ENCODE measurements at regions not wholly inside any gene's neighbourhood (a gene's known extent, or its start where the extent isn't known, plus 50 kb on each side); places are given as distances from the start of the nearest gene placed in this dataset.
"Not testable (repeated sequence)": the region's sequence is repeated elsewhere in the genome, so short reads cannot be mapped to it uniquely, and the experiment has no call there.

GRCh38 chr11:37170311-37170710, 572.3 kb upstream of the RAG2 start:
- DNase-seq (ENCODE audit: low spot score in 2 of 2) (no peak), FAIRE-seq (no peak)

- DNase-seq (ENCODE audit: low spot score in 2 of 2); FAIRE-seq: not testable (repeated sequence)
Observed at GRCh38 chr11:37145434-37145833, 547.4 kb upstream of the RAG2 start.

- FAIRE-seq = no peak
Observed at GRCh38 chr11:37142591-37142990, 544.6 kb upstream of the RAG2 start.

DNA sequence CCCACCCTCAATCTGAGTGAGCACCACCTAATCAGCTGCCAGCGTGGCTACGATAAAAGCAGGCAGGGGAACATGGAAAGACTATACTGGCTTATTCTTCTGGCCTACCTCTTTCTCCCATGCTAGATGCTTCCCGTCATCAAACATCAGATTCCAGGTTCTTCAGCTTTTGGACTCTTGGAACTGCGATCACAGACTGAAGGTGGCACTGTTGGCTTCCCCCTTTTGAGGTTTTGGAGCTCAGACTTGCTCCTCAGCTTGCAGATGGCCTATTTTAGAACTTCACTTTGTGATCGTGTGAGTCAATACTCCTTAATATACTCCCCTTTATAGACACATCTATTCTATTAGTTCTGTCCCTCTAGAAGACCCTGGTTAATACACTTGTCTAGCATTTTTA, 543.7 kb upstream of the RAG2 start:
- DNase-seq (ENCODE audit: low spot score in 2 of 2) = no peak
- no peak for FAIRE-seq

More at GRCh38 chr11:37142591-37142990, 544.6 kb upstream of the RAG2 start:
- no peak for DNase-seq (ENCODE audit: low spot score in 2 of 2)

DNA sequence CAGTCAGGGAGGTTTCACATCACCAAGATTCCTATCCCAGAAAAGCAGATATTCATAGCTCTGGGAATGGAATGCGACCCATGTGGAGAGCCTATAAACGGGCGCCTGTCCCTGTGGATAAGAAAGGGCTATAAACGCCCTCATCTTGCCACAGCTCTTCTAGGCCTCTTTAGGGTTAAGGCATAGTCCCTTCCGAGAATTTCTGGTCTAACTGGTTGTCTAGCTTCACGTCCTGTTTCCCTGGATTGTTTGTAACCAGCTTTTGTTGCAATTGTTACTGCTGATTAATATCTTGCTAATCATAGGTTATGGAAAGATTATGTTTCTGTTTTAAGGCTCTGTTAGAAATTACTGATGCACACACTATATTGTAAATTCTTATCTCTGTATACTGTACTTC, 537.6 kb upstream of the RAG2 start:
- not testable (repeated sequence) for DNase-seq (ENCODE audit: low spot score in 2 of 2); FAIRE-seq

DNA sequence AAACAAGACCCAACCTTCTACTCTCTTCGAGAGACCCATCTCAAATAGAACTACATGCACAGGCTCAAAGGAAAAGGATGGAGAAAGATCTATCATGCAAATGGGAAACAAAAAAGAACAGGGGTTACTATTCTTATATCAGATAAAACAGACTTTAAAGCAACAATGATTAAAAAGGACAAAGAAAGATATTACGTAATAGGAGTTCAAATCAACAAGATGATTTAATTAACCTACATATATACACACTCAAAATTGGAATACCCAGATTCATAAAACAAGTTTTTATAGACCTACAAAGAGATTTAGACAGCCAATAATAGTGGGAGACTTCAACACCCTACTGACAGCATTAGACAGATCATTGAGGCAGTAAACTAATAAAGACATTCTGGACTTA, 536.6 kb upstream of the RAG2 start:
- no peak for DNase-seq (ENCODE audit: low spot score in 2 of 2)
- no peak for FAIRE-seq

DNA sequence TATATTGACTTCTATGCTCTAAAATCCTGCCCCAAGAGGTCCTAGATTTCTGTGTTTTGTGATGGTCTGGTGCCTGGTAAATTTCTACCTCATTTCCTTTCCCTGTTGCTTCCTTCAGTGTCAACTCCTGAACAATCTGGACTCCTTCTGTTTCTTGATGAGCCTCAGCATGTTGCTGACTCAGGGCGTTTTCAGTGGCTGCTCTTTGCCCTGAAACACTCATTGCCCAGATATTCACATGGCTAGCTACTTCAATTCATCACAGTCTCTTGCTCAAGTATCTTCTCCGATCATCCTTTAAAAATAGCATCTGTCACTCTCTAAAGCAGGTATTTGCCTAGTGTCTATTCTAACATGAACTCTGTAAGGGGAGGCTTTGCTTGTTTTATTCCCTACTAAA, 526.3 kb upstream of the RAG2 start:
- DNase-seq (ENCODE audit: low spot score in 2 of 2) = no peak
- no peak for FAIRE-seq

- FAIRE-seq (no peak), DNase-seq (ENCODE audit: low spot score in 2 of 2) (no peak)
Observed at GRCh38 chr11:37115963-37116362, 517.9 kb upstream of the RAG2 start.

DNA sequence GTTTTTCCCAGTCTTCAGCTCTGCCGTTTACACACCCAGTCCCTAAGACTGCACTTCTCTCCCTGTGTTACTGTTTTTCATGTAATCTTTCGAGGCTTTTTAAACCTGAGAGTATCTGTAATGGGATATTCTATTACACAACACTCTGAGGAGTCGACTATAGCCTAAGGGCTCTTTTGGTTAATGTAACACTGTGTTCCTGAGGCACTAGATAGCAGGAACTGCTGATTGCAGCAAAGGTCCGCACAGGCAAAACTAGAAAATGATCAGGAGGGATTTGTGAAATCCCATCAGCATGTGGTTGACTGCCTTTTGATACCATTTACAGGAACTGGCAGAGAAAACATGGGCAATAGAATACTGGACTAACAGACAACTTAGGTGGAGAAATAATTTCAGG, 512.3 kb upstream of the RAG2 start:
- DNase-seq (ENCODE audit: low spot score in 2 of 2) = no peak
- no peak for FAIRE-seq

- DNase-seq (ENCODE audit: low spot score in 2 of 2) (no peak), FAIRE-seq (no peak)
Observed at GRCh38 chr11:37109286-37109585, 511.2 kb upstream of the RAG2 start.

DNA sequence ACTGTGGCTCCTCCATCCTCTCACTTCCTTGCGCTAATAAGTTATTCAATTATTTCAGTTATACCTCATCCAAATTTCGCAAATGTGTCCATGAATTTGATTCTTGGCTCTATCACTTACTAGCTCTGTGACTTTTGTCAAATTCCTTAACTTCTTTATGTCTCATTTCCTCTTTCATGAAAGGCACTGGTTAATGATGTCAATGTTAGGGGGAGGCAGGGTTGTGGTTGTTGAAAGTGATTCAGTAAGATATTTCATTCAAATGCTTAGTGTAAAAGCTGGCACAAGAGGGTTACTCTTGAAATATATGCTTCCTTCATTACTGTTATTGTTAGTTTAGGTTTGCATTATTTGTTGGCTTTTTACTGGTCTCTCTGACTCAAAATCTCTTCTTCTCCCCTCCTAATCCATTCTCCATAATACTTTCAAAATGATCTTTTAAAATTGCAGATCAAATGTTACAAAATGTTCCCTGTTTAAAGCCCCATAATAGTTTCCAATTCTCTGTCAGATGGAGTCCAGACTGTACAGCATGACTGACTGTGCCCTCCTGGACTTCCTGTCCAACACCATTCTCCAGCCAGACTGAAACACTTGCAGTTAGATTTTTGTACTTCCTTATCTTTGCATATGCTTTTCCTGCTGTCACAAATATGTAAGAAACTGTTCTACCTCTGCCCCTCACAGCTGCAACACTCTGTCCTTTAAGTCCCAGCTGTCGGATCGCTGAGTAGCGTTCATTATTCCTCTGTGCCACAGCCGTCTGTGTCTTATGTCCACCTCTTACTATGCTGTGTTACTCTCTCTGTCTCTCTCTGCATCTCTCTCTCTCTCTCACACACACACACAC, 510.6 kb upstream of the RAG2 start:
- DNase-seq (ENCODE audit: low spot score in 2 of 2) = no peak
- FAIRE-seq = no peak

DNA sequence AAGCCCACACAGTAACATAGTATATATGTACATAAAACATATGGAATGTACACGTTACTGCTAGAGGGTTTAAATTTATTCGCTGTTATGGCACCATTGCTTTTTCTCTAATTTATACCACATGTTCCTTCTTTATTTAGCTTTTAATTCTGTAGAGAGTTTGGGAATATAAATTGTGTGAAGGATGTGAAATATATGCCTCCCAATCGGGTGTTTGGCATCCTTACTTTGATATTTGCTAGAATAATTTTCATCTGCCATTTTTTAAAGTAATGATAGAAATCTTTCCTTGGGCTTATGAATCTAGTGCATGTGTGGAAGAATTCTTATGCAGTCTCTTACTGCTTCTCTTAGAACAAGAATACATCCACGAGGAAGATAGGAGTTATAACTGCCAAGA, 509.8 kb upstream of the RAG2 start:
- DNase-seq (ENCODE audit: low spot score in 2 of 2) (no peak), FAIRE-seq (no peak)

DNA sequence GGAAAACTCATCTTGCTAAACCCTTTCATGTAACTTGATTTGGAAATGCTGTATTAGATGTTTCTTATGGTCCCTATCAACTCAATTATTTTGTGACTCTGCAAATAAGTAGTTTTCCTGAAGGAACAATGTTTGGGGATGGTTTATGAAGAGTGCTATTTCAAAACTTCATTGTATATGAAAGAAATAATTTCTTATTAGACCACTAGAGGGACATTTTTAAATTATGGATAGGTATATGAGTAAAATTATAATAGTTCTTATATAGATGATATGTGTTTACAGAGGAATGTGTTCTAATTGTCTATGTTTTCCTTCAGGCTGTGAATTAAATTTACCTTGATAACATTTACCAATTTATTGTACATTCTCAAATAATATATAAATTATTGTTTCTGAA, 509.4 kb upstream of the RAG2 start:
- no peak for FAIRE-seq
- DNase-seq (ENCODE audit: low spot score in 2 of 2) = no peak

GRCh38 chr11:37105427-37105826, 507.4 kb upstream of the RAG2 start:
- DNase-seq (ENCODE audit: low spot score in 2 of 2) = no peak
- FAIRE-seq = no peak

DNA sequence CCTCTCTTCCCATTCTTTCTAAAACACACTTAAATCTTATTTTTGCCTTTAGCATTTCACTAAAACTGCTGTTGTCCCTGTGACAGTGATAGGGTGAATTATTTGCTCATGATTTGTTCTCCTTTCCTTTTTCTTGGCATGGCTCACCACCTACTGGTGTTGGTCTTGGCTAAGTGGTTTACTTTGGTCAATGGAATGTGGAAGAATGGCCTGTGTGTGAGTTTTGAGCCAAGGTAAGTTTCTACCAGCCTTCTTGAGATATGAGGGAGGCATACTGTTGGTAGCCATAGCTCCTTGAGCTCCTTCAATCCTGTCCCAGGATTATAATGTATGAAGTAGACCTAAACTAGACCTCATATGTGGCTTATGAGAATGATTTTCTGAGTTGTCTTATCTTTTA, 506.3 kb upstream of the RAG2 start:
- no peak for FAIRE-seq

DNA sequence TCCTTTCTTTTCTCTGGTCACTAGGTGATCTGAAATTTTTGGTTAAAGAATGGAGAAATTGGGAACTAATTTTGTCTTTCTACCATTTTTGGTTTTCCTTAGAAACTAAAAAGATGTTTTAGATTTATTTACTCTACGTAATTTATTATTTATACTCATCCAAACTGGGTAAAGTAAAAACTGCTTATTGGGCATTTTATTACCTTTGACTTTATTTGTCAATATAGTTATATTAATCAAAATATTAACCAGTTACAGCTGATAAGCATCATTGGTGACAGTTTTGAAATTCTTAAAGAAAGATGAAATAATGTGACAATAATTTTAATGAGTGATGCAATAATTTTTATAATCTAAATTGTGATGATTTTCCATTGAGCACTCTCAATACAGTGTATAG, 502.0 kb upstream of the RAG2 start:
- FAIRE-seq (no peak), DNase-seq (ENCODE audit: low spot score in 2 of 2) (no peak)

More for the DNA sequence above, 506.3 kb upstream of the RAG2 start:
- DNase-seq (ENCODE audit: low spot score in 2 of 2) = no peak

DNA sequence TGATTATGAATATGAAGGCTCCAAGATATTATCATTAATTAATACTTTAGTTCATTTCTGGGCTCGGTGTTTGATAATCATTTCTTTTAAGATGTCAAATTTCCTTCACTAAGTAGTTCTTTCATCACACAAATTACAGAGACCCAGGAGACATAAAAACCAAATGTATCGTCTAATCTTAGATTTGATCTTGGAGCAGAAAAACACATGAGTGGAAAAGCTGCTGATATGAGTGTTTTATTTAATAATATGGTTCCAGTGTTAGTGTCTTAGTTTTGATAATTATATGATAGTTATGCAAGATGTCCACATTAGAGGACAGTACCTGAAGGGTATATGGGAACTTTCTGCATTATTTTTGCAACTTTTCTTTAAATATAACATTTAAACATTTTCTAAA, 494.5 kb upstream of the RAG2 start:
- DNase-seq (ENCODE audit: low spot score in 2 of 2) (no peak), FAIRE-seq (no peak)

- DNase-seq (ENCODE audit: low spot score in 2 of 2) (no peak), FAIRE-seq (no peak)
Observed at GRCh38 chr11:37089439-37089838, 491.4 kb upstream of the RAG2 start.

DNA sequence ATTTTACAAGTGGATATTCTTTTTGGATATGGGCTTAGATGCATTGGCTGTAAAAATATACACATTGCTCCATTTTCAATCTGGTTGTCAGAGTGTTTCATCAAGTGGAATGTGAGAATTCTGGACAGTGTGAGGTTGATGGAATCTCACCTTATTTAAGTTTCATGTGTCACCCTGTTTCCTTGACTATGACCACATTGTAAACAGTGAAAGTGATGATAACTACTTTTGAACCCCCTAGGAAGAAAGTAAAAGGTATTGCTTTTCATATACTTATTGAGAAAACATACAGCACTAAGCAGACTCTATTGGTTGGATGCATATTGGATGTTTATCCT, 490.5 kb upstream of the RAG2 start:
- DNase-seq (ENCODE audit: low spot score in 2 of 2) = no peak
- no peak for FAIRE-seq

GRCh38 chr11:37087650-37088572, 489.9 kb upstream of the RAG2 start:
- FAIRE-seq (no peak), DNase-seq (ENCODE audit: low spot score in 2 of 2) (no peak)

DNA sequence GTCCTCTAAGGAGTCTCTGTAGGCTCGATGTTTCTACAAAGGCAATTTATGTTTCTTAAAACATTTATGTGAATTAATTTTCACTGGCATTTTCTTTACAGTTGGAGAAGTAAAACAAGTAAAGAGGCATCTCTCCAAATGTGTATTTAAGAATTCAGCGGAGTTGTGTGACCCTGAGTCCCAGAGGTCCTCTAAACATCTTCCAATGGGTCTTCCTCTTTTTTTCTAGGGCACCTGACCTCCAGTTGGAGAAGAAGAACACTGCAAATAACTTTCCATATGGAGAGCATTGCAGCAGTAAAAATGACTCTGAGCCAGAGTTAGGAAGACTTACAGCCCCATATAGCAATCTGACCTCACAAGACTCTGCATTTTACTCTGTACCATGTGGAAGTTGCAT, 480.5 kb upstream of the RAG2 start:
- DNase-seq (ENCODE audit: low spot score in 2 of 2) (no peak), FAIRE-seq (no peak)

GRCh38 chr11:37076866-37077265, 478.8 kb upstream of the RAG2 start:
- DNase-seq (ENCODE audit: low spot score in 2 of 2) (no peak), FAIRE-seq (no peak)

Data from frontal cortex (tissue), 3 donors.